DMS 273 (cell line): ENCODE measurements at regions not wholly inside any gene's neighbourhood (a gene's known extent, or its start where the extent isn't known, plus 50 kb on each side); places are given as distances from the start of the nearest gene placed in this dataset.
"Not testable (repeated sequence)": the region's sequence is repeated elsewhere in the genome, so short reads cannot be mapped to it uniquely, and the experiment has no call there.

Experiments
- DNase-seq: peaks from one replicate; lab custom pipeline; 2025; ENCODE audit not compliant: unreplicated experiment; lab: John Stamatoyannopoulos, UW

- not testable (repeated sequence) for DNase-seq
Measured at GRCh38 chr1:91207691-91208090, 185.9 kb upstream of the ZNF644 start.

GRCh38 chr1:91204150-91204549, 182.3 kb upstream of the ZNF644 start:
- not testable (repeated sequence) for DNase-seq

GRCh38 chr1:91201694-91202093, 179.9 kb upstream of the ZNF644 start:
- DNase-seq, result no peak

- no peak for DNase-seq
Measured at GRCh38 chr1:91201176-91201575, 179.3 kb upstream of the ZNF644 start.

GRCh38 chr1:91200675-91201074, 178.8 kb upstream of the ZNF644 start:
- DNase-seq, result no peak

- DNase-seq, result no peak
Measured at GRCh38 chr1:91199988-91200387, 178.2 kb upstream of the ZNF644 start.

- no peak for DNase-seq
Measured at GRCh38 chr1:91190996-91191395, 169.2 kb upstream of the ZNF644 start.

- DNase-seq, result no peak
Measured at GRCh38 chr1:91189096-91189495, 167.3 kb upstream of the ZNF644 start.

GRCh38 chr1:91182807-91183206, 161.0 kb upstream of the ZNF644 start:
- not testable (repeated sequence) for DNase-seq

- no peak for DNase-seq
Measured at GRCh38 chr1:91176250-91176649, 154.4 kb upstream of the ZNF644 start.

GRCh38 chr1:91174734-91175133, 152.9 kb upstream of the ZNF644 start:
- DNase-seq, result no peak

- DNase-seq, result no peak
Measured at GRCh38 chr1:91173346-91173890, 151.6 kb upstream of the ZNF644 start.

GRCh38 chr1:91172541-91172940, 150.7 kb upstream of the ZNF644 start:
- DNase-seq, result no peak

- peak; percentile 51 for DNase-seq
Measured at GRCh38 chr1:91171898-91172297, 150.1 kb upstream of the ZNF644 start.

GRCh38 chr1:91170571-91170970, 148.7 kb upstream of the ZNF644 start:
- DNase-seq, result no peak

- DNase-seq, result peak; percentile 84
Measured at GRCh38 chr1:91166106-91166712, 144.4 kb upstream of the ZNF644 start.

- peak; percentile 89 for DNase-seq
Measured at GRCh38 chr1:91165033-91165654, 143.3 kb upstream of the ZNF644 start.

GRCh38 chr1:91162613-91163012, 140.8 kb upstream of the ZNF644 start:
- no peak for DNase-seq

- peak; percentile 40 for DNase-seq
Measured at GRCh38 chr1:91161749-91162148, 139.9 kb upstream of the ZNF644 start.

GRCh38 chr1:91161166-91161565, 139.3 kb upstream of the ZNF644 start:
- no peak for DNase-seq

- no peak for DNase-seq
Measured at GRCh38 chr1:91160363-91161075, 138.7 kb upstream of the ZNF644 start.

- DNase-seq, result no peak
Measured at GRCh38 chr1:91153341-91153740, 131.5 kb upstream of the ZNF644 start.
